Stomach (tissue), 8 donors: ENCODE measurements at regions not wholly inside any gene's neighbourhood (a gene's known extent, or its start where the extent isn't known, plus 50 kb on each side); places are given as distances from the start of the nearest gene placed in this dataset.

Experiments used
- DNase-seq, 2 donors: peaks; one replicate each; pipeline versions ENCODE4 v3.0.0 to v3.0.0-alpha.2; 2013 to 2019
- H3K27ac ChIP-seq, 5 donors: fragments of 200-600 bp in 4 of 5; sonication (generic) in 4 of 5; one replicate each; pipeline ENCODE4 v1.5.1; 2013 to 2019; ENCODE audit warnings: mild to moderate bottlenecking in 1 of 5, moderate library complexity in 1 of 5
- H3K27me3 ChIP-seq, 3 donors: fragments of 200-600 bp; sonication (generic); one replicate each; pipeline ENCODE4 v1.5.1; 2017 to 2019; ENCODE audit warnings: mixed run types in 1 of 3
- H3K36me3 ChIP-seq, 4 donors: fragments of 200-600 bp; sonication (generic); 1 replicate in 3 of 4; 2 replicates in 1 of 4; pipeline ENCODE4 v1.5.1; 2016 to 2019
- H3K4me1 ChIP-seq, 4 donors: fragments of 200-600 bp; sonication (generic); one replicate each; pipeline ENCODE4 v1.5.1; 2016 to 2019
- H3K4me3 ChIP-seq, 4 donors: fragments of 200-600 bp; sonication (generic) in 3 of 4; one replicate each; pipeline ENCODE4 v1.5.1; 2016 to 2019; ENCODE audit warnings: mild to moderate bottlenecking in 1 of 4
- H3K9me3 ChIP-seq, 4 donors: fragments of 200-600 bp; sonication (generic); one replicate each; pipeline ENCODE4 v1.5.1; 2016 to 2019
- CTCF ChIP-seq, 7 experiments: fragments of 450-650 bp in 4 of 7; fragments of 200-600 bp in 3 of 7; sonication (generic) in 3 of 7; IDR thresholded peaks; one replicate each; pipeline ENCODE4 v1.5.1; 2016 to 2019; ENCODE audit warnings: antibody characterized with exemption in 7 of 7, control low read depth in 2 of 7, mild to moderate bottlenecking in 1 of 7
- EP300 ChIP-seq: sonication (generic); formaldehyde crosslinking; IDR thresholded peaks from one replicate; pipeline ENCODE4 v1.6.1; 2017; ENCODE audit warnings: antibody characterized with exemption
- POLR2A ChIP-seq, 4 donors: fragments of 450-650 bp; IDR thresholded peaks; one replicate each; pipeline ENCODE4 v1.6.1; 2016; ENCODE audit warnings: antibody characterized with exemption in 4 of 4, control low read depth in 2 of 4, mild to moderate bottlenecking in 1 of 4, moderate library complexity in 1 of 4
- POLR2AphosphoS5 ChIP-seq, 3 donors: sonication (generic); formaldehyde crosslinking; IDR thresholded peaks; one replicate each; pipeline ENCODE4 v1.6.1; 2016; ENCODE audit warnings: antibody characterized with exemption in 3 of 3
- WGBS, 5 donors: extraction: QIAGEN DNeasy Blood & Tissue Kit in 3 of 5; methylation state at CpG; one replicate each; pipeline versions ENCODE4 v1.1.5 to v1.1.7; 2013 to 2018; 5-methylcytosine and 5-hydroxymethylcytosine counted together
- intact Hi-C: fragments of 100-400 bp; cut with DNase I; formaldehyde crosslinking; loops from one replicate; pipeline ENCODE4 v1.15.1; 2023; ENCODE audit warnings: low total_unique reads
- donor health status: healthy with polysubstance abuse.
- donor health status: Bipolar disorder and iron deficiency.
- donor health status: healthy.

GRCh38 chr2:65818873-65819451 lies 386.6 kb upstream of the SPRED2 start:
- no peaks in the 10 kb centered on the region for H3K4me1 ChIP-seq
- TF ChIP-seq POLR2AphosphoS5 (IDR thresholded peaks at IDR 0.05) (no peak), CTCF (IDR thresholded peaks at IDR 0.05) (no peak), EP300 (no peak), POLR2A (IDR thresholded peaks at IDR 0.05) (no peak)
- no peaks in the 10 kb centered on the region for H3K36me3 ChIP-seq
- no peak for DNase-seq
- no peak overlapping the region for H3K4me3 ChIP-seq
- intact Hi-C loops, result no loop called here
- no peaks in the 10 kb centered on the region for H3K9me3 ChIP-seq
- H3K27me3 ChIP-seq, result no peaks in the 10 kb centered on the region
- H3K27ac ChIP-seq, result no peak overlapping the region
- WGBS, 5 donors, result 56 to 67% (median 62%) methylated on average over 3 of the region's 3 CpGs

- H3K27me3 ChIP-seq, result no peaks in the 10 kb centered on the region
- H3K36me3 ChIP-seq, result no peaks in the 10 kb centered on the region
- no peaks in the 10 kb centered on the region for H3K4me1 ChIP-seq
- WGBS, 5 donors, result 92 to 95% (median 94%) methylated on average over 2 of the region's 2 CpGs
- H3K27ac ChIP-seq, result no peak overlapping the region
- H3K4me3 ChIP-seq, result no peak overlapping the region
- intact Hi-C loops, result no loop called here
- H3K9me3 ChIP-seq, result no peaks in the 10 kb centered on the region
- no peak for TF ChIP-seq POLR2AphosphoS5 (IDR thresholded peaks at IDR 0.05)
- no peak for TF ChIP-seq POLR2A (IDR thresholded peaks at IDR 0.05)
- no peak for TF ChIP-seq EP300
- TF ChIP-seq CTCF (IDR thresholded peaks at IDR 0.05), result no peak
- no peak for DNase-seq
Measured at GRCh38 chr2:65813631-65814173, 381.3 kb upstream of the SPRED2 start.

GRCh38 chr2:65812887-65813286 lies 380.5 kb upstream of the SPRED2 start:
- Histone ChIP-seq H3K4me1 (no peaks in the 10 kb centered on the region), H3K4me3 (no peak overlapping the region), H3K27ac (no peak overlapping the region), H3K27me3 (no peaks in the 10 kb centered on the region), H3K36me3 (no peaks in the 10 kb centered on the region), H3K9me3 (peaks cover 0 to 6% (median 4%) of the 10 kb centered on the region in 4 donors)
- intact Hi-C loops, result no loop called here
- TF ChIP-seq POLR2AphosphoS5 (IDR thresholded peaks at IDR 0.05) (no peak), EP300 (no peak), POLR2A (IDR thresholded peaks at IDR 0.05) (no peak), CTCF (IDR thresholded peaks at IDR 0.05) (no peak)
- WGBS, 5 donors, result 72 to 90% (median 80%) methylated on average over 3 of the region's 3 CpGs
- no peak for DNase-seq

GRCh38 chr2:65807942-65808341 lies 375.5 kb upstream of the SPRED2 start:
- Histone ChIP-seq H3K4me3 (no peak overlapping the region), H3K27me3 (no peaks in the 10 kb centered on the region), H3K36me3 (no peaks in the 10 kb centered on the region), H3K27ac (no peak overlapping the region), H3K9me3 (peaks cover 0 to 13% (median 9%) of the 10 kb centered on the region in 4 donors), H3K4me1 (no peaks in the 10 kb centered on the region)
- no peak for DNase-seq
- no peak for TF ChIP-seq POLR2AphosphoS5 (IDR thresholded peaks at IDR 0.05)
- TF ChIP-seq EP300, result no peak
- TF ChIP-seq CTCF (IDR thresholded peaks at IDR 0.05), result no peak
- no peak for TF ChIP-seq POLR2A (IDR thresholded peaks at IDR 0.05)
- 79 to 96% (median 93%) methylated on average over 4 of the region's 4 CpGs for WGBS, 5 donors
- intact Hi-C loops, result no loop called here
